ENCODE measurements at regions not wholly inside any gene's neighbourhood (a gene's known extent, or its start where the extent isn't known, plus 50 kb on each side); places are given as distances from the start of the nearest gene placed in this dataset.

- TF ChIP-seq REST (IDR thresholded peaks at IDR 0.05; ENCODE audit: insufficient read depth in 1 of 2, low read depth in 2 of 2, low read length in 2 of 2): no peak
- TF ChIP-seq SIN3A (IDR thresholded peaks at IDR 0.05; ENCODE audit: borderline replicate concordance, insufficient read depth, low read length): no peak
- no peak for TF ChIP-seq POLR2AphosphoS5 (IDR thresholded peaks at IDR 0.05; ENCODE audit: low read depth, low read length)
- TF ChIP-seq TAF1 (IDR thresholded peaks at IDR 0.05; ENCODE audit: borderline replicate concordance, insufficient read depth, low read length): no peak
- no peak for TF ChIP-seq FOXP2 (optimal IDR thresholded peaks at IDR 0.05; ENCODE audit: borderline replicate concordance, extremely low read depth, extremely low read length, insufficient read depth)
Measured at GRCh38 chrX:137695417-137695816, 129.5 kb downstream of the ZIC3 start.

GRCh38 chrX:137707348-137707747 is 141.4 kb downstream of the ZIC3 start:
- TF ChIP-seq FOXP2 (optimal IDR thresholded peaks at IDR 0.05; ENCODE audit: borderline replicate concordance, extremely low read depth, extremely low read length, insufficient read depth): no peak
- no peak for TF ChIP-seq SIN3A (IDR thresholded peaks at IDR 0.05; ENCODE audit: borderline replicate concordance, insufficient read depth, low read length)
- no peak for TF ChIP-seq REST (IDR thresholded peaks at IDR 0.05; ENCODE audit: insufficient read depth in 1 of 2, low read depth in 2 of 2, low read length in 2 of 2)
- no peak for TF ChIP-seq TAF1 (IDR thresholded peaks at IDR 0.05; ENCODE audit: borderline replicate concordance, insufficient read depth, low read length)
- no peak for TF ChIP-seq POLR2AphosphoS5 (IDR thresholded peaks at IDR 0.05; ENCODE audit: low read depth, low read length)

- TF ChIP-seq REST (IDR thresholded peaks at IDR 0.05; ENCODE audit: insufficient read depth in 1 of 2, low read depth in 2 of 2, low read length in 2 of 2): no peak
- TF ChIP-seq POLR2AphosphoS5 (IDR thresholded peaks at IDR 0.05; ENCODE audit: low read depth, low read length): no peak
- TF ChIP-seq FOXP2 (optimal IDR thresholded peaks at IDR 0.05; ENCODE audit: borderline replicate concordance, extremely low read depth, extremely low read length, insufficient read depth): no peak
- TF ChIP-seq SIN3A (IDR thresholded peaks at IDR 0.05; ENCODE audit: borderline replicate concordance, insufficient read depth, low read length): no peak
- no peak for TF ChIP-seq TAF1 (IDR thresholded peaks at IDR 0.05; ENCODE audit: borderline replicate concordance, insufficient read depth, low read length)
Measured at GRCh38 chrX:137742846-137743245, 176.9 kb downstream of the ZIC3 start.

GRCh38 chrX:137743414-137743813 is 177.5 kb downstream of the ZIC3 start:
- TF ChIP-seq SIN3A (IDR thresholded peaks at IDR 0.05; ENCODE audit: borderline replicate concordance, insufficient read depth, low read length): no peak

GRCh38 chrX:137746289-137746688 is 180.4 kb downstream of the ZIC3 start:
- TF ChIP-seq TAF1 (IDR thresholded peaks at IDR 0.05; ENCODE audit: borderline replicate concordance, insufficient read depth, low read length): no peak
- TF ChIP-seq FOXP2 (optimal IDR thresholded peaks at IDR 0.05; ENCODE audit: borderline replicate concordance, extremely low read depth, extremely low read length, insufficient read depth): no peak

GRCh38 chrX:137747244-137748043 is 181.5 kb downstream of the ZIC3 start:
- TF ChIP-seq TAF1 (IDR thresholded peaks at IDR 0.05; ENCODE audit: borderline replicate concordance, insufficient read depth, low read length) (no peak), SIN3A (IDR thresholded peaks at IDR 0.05; ENCODE audit: borderline replicate concordance, insufficient read depth, low read length) (no peak), FOXP2 (optimal IDR thresholded peaks at IDR 0.05; ENCODE audit: borderline replicate concordance, extremely low read depth, extremely low read length, insufficient read depth) (no peak), REST (IDR thresholded peaks at IDR 0.05; ENCODE audit: insufficient read depth in 1 of 2, low read depth in 2 of 2, low read length in 2 of 2) (no peak), POLR2AphosphoS5 (IDR thresholded peaks at IDR 0.05; ENCODE audit: low read depth, low read length) (no peak)

Measured in PFSK-1 (cell line).